ENCODE measurements at regions not wholly inside any gene's neighbourhood (a gene's known extent, or its start where the extent isn't known, plus 50 kb on each side); places are given as distances from the start of the nearest gene placed in this dataset.

DNA sequence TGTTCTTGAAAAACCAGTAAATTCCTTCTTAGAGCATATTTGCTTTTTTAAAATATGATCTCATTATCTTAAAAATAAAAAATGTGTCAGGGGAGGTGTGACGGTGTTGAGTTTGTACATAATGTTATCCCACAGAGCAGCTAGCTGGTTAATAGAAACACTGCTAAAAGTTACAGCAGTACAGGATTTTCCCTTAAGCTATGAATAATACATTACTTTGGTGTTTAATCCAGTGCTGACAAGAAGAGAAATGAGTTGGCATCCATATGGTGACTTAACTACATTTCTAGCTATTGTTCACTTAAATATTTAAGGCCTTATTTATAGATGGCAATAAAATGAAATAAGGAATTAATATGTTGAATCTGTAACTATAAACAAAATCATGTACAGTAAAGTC lies 883.1 kb downstream of the CDH18 start:
- no peak for TF ChIP-seq POLR2AphosphoS5 (IDR thresholded peaks at IDR 0.05)
- TF ChIP-seq, protein P1, sequence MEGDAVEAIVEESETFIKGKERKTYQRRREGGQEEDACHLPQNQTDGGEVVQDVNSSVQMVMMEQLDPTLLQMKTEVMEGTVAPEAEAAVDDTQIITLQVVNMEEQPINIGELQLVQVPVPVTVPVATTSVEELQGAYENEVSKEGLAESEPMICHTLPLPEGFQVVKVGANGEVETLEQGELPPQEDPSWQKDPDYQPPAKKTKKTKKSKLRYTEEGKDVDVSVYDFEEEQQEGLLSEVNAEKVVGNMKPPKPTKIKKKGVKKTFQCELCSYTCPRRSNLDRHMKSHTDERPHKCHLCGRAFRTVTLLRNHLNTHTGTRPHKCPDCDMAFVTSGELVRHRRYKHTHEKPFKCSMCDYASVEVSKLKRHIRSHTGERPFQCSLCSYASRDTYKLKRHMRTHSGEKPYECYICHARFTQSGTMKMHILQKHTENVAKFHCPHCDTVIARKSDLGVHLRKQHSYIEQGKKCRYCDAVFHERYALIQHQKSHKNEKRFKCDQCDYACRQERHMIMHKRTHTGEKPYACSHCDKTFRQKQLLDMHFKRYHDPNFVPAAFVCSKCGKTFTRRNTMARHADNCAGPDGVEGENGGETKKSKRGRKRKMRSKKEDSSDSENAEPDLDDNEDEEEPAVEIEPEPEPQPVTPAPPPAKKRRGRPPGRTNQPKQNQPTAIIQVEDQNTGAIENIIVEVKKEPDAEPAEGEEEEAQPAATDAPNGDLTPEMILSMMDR (IDR thresholded peaks at IDR 0.05) = no peak

Data from breast epithelium (tissue), 3 donors.